GM19395 (cell line): ENCODE measurements at regions not wholly inside any gene's neighbourhood (a gene's known extent, or its start where the extent isn't known, plus 50 kb on each side); places are given as distances from the start of the nearest gene placed in this dataset.
"Not testable (repeated sequence)": the region's sequence is repeated elsewhere in the genome, so short reads cannot be mapped to it uniquely, and the experiment has no call there.

Experiments used
- ATAC-seq: cut with Tn5 transposase; IDR thresholded peaks from one replicate; pipeline ENCODE4 v1.9.1; 2021; ENCODE audit warnings: mild to moderate bottlenecking, moderate library complexity; ENCODE audit not compliant: unreplicated experiment

- ATAC-seq = no peak
Observed at GRCh38 chr2:117618607-117619006, 195.9 kb upstream of the DDX18 start.

DNA sequence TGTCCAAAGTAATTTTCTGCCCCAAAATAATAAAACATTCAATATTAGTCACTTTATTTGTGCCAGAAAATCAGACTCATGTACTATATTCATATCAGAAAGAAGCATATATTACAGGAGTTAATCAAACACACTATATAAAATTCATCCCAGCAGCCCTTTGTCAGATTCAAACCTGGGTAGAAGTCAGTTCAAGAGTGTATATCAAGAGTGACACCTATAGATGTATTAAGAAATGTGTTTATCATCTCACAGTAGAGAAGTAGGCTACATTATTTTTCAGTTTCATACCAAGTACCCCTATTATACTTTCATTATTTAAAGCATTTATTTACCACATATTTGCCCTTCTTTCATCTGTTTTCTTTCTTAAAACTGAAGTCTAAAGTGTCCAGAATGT, 193.2 kb upstream of the DDX18 start:
- ATAC-seq = no peak

- ATAC-seq = not testable (repeated sequence)
Observed at GRCh38 chr2:117623175-117623574, 191.3 kb upstream of the DDX18 start.

GRCh38 chr2:117631152-117631945, 183.1 kb upstream of the DDX18 start:
- no peak for ATAC-seq

DNA sequence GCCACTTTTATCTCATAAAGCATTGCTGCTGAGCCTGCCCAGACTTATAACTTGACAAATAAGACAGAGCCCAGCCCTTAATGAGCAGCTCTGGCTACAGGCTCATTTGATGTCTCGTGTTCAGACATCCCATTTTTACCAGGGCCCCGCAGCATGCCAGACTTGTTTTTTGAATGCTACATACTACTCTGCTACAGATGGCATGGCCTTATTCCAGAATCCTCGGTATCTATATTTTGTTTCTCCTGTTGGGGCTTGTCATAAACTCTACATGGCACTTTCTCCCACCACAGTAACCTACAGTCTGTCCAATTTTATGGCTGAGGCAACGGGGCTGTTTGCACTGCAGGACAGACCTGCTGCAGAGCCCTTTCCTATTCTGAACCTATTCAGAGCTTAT, 179.0 kb upstream of the DDX18 start:
- no peak for ATAC-seq

DNA sequence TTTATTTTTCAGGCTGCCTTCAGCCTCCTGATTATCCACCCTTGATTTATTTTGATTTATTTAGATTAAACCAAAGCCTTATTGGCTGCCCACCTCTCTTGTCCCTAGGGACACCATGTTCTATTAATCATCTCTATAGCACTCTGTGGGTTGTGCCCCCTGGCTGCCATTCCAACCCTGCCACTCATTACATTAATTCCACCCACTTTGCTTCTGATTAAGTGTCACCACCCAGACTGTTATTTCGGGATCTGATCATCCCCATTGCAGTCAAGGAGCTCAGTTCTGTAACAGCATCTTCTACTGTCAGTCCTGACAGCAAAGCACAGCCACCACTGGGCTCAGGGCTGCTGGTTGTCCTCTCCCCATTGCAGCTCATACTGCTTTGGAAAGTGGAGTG, 175.1 kb upstream of the DDX18 start:
- no peak for ATAC-seq

DNA sequence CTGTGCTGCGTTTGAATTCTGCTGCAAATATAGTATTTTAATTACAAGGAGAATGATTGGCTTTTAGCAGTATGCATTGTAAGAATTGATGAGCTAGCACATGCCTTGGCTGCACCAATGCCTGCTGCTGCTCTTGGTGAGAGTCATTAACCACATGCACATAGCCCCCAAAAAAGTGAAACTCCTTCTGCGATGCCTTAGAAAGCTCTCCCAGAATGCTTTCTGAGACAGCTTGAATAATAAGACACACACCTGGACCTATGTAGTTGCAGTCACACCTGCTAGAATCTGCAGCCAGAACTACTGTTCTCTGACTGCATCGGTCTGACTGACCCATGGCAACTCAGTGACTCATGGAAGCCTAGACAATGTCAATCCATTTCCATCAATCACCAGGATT, 170.1 kb upstream of the DDX18 start:
- no peak for ATAC-seq

GRCh38 chr2:117645458-117645857, 169.0 kb upstream of the DDX18 start:
- ATAC-seq = no peak

GRCh38 chr2:117646099-117646498, 168.4 kb upstream of the DDX18 start:
- no peak for ATAC-seq

DNA sequence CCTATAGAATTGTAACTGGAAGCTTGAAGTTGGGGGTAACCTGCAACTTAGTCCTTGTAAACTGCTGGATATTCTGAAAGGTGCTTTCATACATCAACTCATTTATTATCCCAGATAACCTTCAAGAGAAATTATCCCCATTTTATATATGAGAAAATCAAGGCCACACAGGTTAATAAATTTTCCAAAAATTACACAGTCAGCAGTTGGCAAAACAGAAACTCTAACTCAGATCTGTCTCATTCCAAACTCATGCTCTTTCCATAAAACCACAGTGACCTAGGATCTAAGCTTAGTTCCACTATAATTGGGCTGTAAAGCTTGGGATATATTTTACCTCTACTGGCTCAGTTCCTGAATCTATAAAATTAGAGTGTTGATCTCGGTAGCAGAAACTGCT, 167.6 kb upstream of the DDX18 start:
- ATAC-seq = no peak

DNA sequence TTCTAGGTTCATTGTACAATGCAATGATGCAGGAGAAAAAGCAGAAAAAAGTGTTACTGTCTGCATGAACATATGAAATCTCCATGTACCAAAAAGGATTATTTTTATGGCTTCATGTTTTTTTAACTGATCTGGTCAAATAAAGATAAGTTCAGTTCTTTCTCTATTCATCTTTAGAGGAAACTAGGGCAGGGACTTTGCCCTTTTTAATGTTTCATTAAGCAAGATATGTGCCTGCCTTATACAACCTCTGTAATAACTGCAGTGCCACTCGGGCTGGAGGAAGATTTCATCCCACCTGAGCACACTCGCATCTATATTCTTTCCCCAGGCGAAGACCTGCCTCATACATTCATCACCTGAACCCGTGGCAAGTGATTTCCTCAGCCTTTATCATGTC, 157.9 kb upstream of the DDX18 start:
- no peak for ATAC-seq

GRCh38 chr2:117661619-117662018, 152.9 kb upstream of the DDX18 start:
- no peak for ATAC-seq

- ATAC-seq = no peak
Observed at GRCh38 chr2:117674172-117674571, 140.3 kb upstream of the DDX18 start.

- ATAC-seq = no peak
Observed at GRCh38 chr2:117679952-117680351, 134.5 kb upstream of the DDX18 start.

GRCh38 chr2:117684919-117685318, 129.6 kb upstream of the DDX18 start:
- no peak for ATAC-seq

DNA sequence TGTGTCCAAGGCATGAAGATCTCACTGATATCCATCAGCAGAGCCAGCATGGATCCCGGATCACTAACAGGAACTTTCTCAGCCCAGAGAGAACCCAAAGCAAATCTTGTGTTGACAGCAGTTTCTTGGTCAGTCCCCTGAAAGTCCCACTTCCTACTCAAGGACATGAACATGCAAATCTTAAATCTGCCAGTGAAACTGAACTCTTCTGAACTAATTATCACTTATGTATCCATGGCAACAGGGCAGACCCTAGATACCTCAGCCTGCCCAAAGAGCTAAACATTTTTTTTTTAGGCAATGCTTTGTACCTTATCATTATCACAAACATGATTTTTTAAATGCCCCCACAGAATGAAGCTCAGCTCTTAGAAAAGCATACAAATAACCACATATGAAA, 127.8 kb upstream of the DDX18 start:
- ATAC-seq = peak; percentile 99

- no peak for ATAC-seq
Observed at GRCh38 chr2:117691595-117691994, 122.9 kb upstream of the DDX18 start.

DNA sequence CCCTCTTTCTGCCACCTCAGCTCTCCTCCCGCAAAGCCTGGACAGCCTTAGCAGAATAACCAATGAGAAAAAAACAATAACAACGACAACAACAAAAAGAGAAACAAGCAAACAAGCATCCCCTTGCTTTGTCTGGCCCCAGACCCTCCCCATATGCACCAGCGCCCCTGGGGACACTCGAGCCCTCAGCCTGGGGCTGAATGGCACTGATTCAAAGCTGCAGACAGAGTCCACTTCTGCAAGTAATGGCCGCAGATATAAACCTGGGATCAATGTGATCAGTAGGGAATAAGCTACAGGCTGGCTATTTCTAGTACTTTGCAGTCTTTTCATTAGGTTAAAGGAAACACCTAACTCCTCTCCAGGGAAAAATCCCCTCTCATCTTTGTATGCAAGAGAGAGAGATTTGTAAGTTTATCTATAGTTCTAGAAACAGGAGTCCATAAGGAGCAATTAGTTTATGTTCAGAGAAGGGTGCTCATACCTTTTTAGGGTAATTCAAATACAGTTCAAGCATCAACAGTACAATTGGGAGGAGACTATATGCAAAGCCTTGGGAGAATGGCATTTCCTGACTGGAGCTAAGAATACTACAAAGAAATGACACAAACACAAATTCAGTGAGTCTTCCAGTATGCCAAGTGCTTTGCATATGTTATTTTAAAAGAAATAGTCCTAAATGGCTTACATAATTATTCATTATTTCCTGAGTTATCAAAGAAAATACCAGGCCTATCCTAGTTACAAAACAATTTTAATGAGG, 122.3 kb upstream of the DDX18 start:
- no peak for ATAC-seq

- no peak for ATAC-seq
Observed at GRCh38 chr2:117693154-117693553, 121.3 kb upstream of the DDX18 start.

DNA sequence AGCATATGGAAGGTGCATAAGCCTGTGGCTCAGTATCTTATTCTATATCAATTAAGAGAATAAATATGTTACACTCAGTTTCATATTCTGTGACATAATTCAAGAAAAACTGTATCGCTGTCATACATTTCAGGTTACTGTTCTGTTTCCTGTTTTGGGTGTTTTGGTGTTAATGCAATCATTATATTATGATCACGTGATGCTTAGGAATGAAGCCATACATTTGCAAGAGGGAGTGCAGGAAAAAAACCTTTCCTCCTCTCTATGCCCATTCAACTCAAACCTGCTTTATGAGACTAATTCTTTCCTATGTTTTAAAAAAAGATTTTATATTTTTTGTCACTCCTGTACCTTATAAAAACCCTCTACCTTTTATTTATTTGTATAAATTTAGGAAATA, 120.8 kb upstream of the DDX18 start:
- no peak for ATAC-seq

GRCh38 chr2:117698287-117698686, 116.2 kb upstream of the DDX18 start:
- no peak for ATAC-seq

- no peak for ATAC-seq
Observed at GRCh38 chr2:117698819-117699218, 115.7 kb upstream of the DDX18 start.
